Breast epithelium (tissue), 4 donors: ENCODE measurements at regions not wholly inside any gene's neighbourhood (a gene's known extent, or its start where the extent isn't known, plus 50 kb on each side); places are given as distances from the start of the nearest gene placed in this dataset.

Experiments
- DNase-seq, 2 donors: peaks; one replicate each; pipeline ENCODE4 v3.0.0-alpha.2; 2019; ENCODE audit warnings: low spot score in 2 of 2
- H3K27ac ChIP-seq, 2 donors: fragments of 200-600 bp; sonication (generic) in 1 of 2; one replicate each; pipeline ENCODE4 v1.5.1; 2016 to 2019; ENCODE audit warnings: mild to moderate bottlenecking in 1 of 2
- H3K27me3 ChIP-seq, 2 donors: fragments of 200-600 bp; sonication (generic) in 1 of 2; one replicate each; pipeline versions ENCODE4 v1.5.1 to v1.6.0; 2017 to 2019; ENCODE audit warnings: control low read depth in 1 of 2, mild to moderate bottlenecking in 1 of 2
- H3K36me3 ChIP-seq: fragments of 200-600 bp; one replicate; pipeline ENCODE4 v1.5.1; 2019
- H3K4me1 ChIP-seq, 2 donors: fragments of 200-600 bp; sonication (generic); one replicate each; pipeline ENCODE4 v1.5.1; 2016 to 2019; ENCODE audit warnings: control low read depth in 1 of 2
- H3K4me3 ChIP-seq, 3 donors: fragments of 200-600 bp; sonication (generic); 1 replicate in 2 of 3; 2 replicates in 1 of 3; pipeline ENCODE4 v1.5.1; 2016 to 2019; ENCODE audit warnings: mild to moderate bottlenecking in 3 of 3, moderate library complexity in 2 of 3
- H3K9me3 ChIP-seq, 2 donors: fragments of 200-600 bp; sonication (generic) in 1 of 2; one replicate each; pipeline ENCODE4 v1.5.1; 2016 to 2019; ENCODE audit warnings: control low read depth in 1 of 2
- POLR2A ChIP-seq: fragments of 450-650 bp; IDR thresholded peaks from one replicate; pipeline ENCODE4 v1.6.1; 2016; ENCODE audit warnings: antibody characterized with exemption, mild to moderate bottlenecking, moderate library complexity
- POLR2AphosphoS5 ChIP-seq, 3 donors: sonication (generic); formaldehyde crosslinking; IDR thresholded peaks; one replicate each; pipeline ENCODE4 v1.6.1; 2017; ENCODE audit warnings: antibody characterized with exemption in 3 of 3
- intact Hi-C: fragments of 100-400 bp; cut with DNase I; formaldehyde crosslinking; loops from one replicate; pipeline ENCODE4 v1.15.1; 2023; ENCODE audit warnings: low total_unique reads
- TF ChIP-seq, protein P1 (sequence below), 3 donors: fragments of 450-650 bp; IDR thresholded peaks; one replicate each; pipeline ENCODE4 v1.5.1; 2016 to 2017; ENCODE audit warnings: antibody characterized with exemption in 3 of 3, mild to moderate bottlenecking in 3 of 3, moderate library complexity in 3 of 3

DNA sequence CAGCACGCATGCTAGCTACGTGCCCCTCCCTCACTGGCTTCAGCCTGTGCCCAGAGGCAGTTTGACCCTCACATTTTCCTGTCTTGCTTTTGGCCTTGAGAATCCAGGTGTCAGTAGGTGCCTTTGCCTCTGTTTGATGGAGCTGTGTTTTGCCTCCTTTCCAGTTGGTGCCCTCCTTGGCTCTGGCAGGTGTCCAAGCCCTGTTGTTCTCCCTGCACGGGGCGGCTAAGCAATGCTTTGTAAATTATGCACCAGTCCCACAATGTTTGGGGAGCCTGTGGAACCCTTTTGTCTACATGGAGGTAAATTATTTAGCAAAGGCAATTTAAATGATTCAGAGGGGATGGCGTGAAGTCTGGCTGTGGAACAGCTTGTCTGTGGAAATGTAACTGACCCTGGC is 202.9 kb upstream of the BOD1L1 start:
- Histone ChIP-seq H3K4me3 (no peak overlapping the region), H3K9me3 (peaks cover 0 to 2% of the 10 kb centered on the region in 2 donors), H3K4me1 (no peaks in the 10 kb centered on the region), H3K27ac (no peak overlapping the region), H3K36me3 (no peaks in the 10 kb centered on the region), H3K27me3 (no peaks in the 10 kb centered on the region)
- TF ChIP-seq, protein P1, sequence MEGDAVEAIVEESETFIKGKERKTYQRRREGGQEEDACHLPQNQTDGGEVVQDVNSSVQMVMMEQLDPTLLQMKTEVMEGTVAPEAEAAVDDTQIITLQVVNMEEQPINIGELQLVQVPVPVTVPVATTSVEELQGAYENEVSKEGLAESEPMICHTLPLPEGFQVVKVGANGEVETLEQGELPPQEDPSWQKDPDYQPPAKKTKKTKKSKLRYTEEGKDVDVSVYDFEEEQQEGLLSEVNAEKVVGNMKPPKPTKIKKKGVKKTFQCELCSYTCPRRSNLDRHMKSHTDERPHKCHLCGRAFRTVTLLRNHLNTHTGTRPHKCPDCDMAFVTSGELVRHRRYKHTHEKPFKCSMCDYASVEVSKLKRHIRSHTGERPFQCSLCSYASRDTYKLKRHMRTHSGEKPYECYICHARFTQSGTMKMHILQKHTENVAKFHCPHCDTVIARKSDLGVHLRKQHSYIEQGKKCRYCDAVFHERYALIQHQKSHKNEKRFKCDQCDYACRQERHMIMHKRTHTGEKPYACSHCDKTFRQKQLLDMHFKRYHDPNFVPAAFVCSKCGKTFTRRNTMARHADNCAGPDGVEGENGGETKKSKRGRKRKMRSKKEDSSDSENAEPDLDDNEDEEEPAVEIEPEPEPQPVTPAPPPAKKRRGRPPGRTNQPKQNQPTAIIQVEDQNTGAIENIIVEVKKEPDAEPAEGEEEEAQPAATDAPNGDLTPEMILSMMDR (IDR thresholded peaks at IDR 0.05) = no peak
- TF ChIP-seq POLR2AphosphoS5 (IDR thresholded peaks at IDR 0.05) = no peak
- no peak for DNase-seq
- intact Hi-C loops = no loop called here

DNA sequence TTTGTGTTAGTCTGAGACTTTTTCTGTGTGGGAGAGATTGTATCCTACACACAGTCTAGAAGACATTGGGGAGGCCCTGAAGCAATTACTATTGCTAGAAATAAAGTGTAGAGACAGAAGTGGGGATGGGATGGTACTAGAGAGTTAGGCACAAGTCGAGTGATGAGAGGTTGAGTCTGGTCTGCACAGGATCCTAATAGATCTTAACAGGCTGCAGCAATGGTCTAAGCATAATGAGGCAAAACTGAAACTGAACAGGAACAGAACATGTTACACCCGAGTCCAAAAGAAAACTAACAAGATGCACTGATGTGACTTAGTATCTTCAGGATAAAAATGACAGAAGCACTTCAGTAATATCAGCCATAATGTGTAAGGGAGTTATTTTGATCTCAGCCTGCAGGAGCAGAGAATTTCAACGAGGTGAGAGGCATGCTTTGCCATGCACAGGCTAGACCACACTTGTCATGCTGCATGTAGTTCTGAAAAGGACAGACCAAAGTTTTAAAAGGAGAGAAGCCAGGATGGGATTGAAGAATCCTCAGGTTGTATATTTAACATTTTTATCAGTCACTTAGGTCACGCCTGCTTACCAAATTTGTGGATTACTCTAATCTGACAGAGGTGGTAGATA is 205.8 kb upstream of the BOD1L1 start:
- Histone ChIP-seq H3K4me1 (no peaks in the 10 kb centered on the region), H3K4me3 (no peak overlapping the region), H3K36me3 (no peaks in the 10 kb centered on the region), H3K27me3 (no peaks in the 10 kb centered on the region), H3K9me3 (no peaks in the 10 kb centered on the region), H3K27ac (no peak overlapping the region)
- no peak for DNase-seq
- TF ChIP-seq POLR2A = no peak
- TF ChIP-seq POLR2AphosphoS5 (IDR thresholded peaks at IDR 0.05) = no peak
- TF ChIP-seq, protein P1 (IDR thresholded peaks at IDR 0.05) = no peak
- intact Hi-C loops = no loop called here

DNA sequence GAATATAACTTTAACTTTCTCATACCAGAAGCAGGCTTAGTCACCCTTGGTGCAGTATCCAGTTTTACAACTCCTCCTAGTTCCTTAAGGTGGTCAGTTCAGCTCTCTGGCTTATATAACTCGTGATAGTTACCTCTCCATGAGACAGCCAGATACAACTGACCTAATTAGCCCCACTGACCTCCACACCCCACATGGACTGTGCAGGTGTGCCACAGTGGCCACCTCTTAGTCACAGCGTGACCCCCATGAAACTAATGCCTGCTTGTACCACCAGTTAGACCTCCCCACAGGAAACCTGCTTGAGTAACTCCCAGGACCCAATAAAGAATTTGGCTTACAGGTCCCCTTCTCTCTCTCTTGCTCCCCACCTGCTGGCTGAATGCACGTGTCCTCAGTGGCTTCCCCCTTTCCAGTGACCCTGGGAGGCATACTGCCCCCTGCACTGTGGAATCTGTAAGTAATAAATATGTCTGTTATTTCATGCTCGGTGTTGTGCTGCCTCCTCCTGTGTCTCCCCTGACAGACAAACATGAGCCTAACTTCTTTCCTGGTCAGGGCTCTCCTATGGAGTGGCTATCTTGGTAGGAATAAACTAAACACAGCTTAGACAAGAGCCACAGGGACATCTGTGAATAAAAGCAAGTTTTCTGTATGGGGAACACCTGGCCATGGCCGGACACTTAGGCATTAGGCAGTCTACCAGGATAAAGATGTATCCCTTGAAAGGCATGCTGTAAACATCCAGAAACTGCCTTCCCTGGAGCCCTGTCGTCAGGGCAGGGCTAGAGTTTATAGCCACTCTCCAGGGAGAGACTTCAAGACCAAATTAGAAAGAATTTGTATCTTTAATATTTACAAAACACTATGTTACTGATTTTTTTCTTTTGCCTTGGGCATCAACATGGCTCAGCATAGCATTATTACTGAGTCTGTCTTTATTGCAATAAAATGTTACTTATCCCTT is 209.7 kb upstream of the BOD1L1 start:
- no peaks in the 10 kb centered on the region for H3K27me3 ChIP-seq
- TF ChIP-seq, protein P1 (IDR thresholded peaks at IDR 0.05) = no peak
- TF ChIP-seq POLR2A (no peak), POLR2AphosphoS5 (IDR thresholded peaks at IDR 0.05) (no peak)
- no peaks in the 10 kb centered on the region for H3K36me3 ChIP-seq
- no peak overlapping the region for H3K4me3 ChIP-seq
- intact Hi-C loops = no loop called here
- H3K27ac ChIP-seq = no peak overlapping the region
- no peaks in the 10 kb centered on the region for H3K9me3 ChIP-seq
- H3K4me1 ChIP-seq = no peaks in the 10 kb centered on the region
- no peak for DNase-seq

DNA sequence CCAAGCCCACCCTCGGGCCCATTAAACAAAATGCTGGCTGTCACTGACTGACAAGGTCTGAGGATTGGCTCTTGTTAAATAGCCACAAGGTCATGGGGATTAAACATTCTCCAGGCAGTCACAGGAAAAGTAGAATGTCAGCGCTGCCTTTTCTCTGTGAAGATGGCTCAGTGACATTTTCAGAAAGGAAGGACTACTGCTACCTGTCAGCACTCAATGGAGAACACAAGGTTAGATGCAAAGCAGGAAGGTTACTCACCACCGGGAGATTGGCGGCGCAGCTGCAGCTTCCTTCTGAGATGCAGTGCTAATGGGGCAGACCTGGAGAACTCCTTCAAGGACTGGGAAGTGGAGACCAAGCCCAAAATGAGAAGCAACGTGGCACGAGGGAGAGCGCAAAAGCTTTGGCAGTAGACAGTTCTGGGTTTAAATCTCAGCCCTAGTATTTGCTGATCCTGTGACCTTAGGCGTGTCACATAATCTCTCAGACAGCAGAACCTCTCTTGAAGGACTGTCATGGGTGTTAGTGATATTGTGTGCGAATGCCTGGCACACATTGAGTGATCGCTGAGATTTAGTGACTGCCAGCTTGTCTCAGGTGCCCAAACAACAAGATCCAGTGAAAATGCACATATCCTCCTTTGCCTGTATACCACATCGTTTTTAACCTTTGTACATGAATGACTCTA is 213.1 kb upstream of the BOD1L1 start:
- TF ChIP-seq, protein P1 (IDR thresholded peaks at IDR 0.05) = no peak
- TF ChIP-seq POLR2AphosphoS5 (IDR thresholded peaks at IDR 0.05) (no peak), POLR2A (no peak)
- no peak for DNase-seq
- Histone ChIP-seq H3K36me3 (no peaks in the 10 kb centered on the region), H3K4me3 (no peak overlapping the region), H3K9me3 (no peaks in the 10 kb centered on the region), H3K4me1 (no peaks in the 10 kb centered on the region), H3K27me3 (no peaks in the 10 kb centered on the region), H3K27ac (no peak overlapping the region)
- intact Hi-C loops = no loop called here
